ENCODE measurements at regions not wholly inside any gene's neighbourhood (a gene's known extent, or its start where the extent isn't known, plus 50 kb on each side); places are given as distances from the start of the nearest gene placed in this dataset.

DNA sequence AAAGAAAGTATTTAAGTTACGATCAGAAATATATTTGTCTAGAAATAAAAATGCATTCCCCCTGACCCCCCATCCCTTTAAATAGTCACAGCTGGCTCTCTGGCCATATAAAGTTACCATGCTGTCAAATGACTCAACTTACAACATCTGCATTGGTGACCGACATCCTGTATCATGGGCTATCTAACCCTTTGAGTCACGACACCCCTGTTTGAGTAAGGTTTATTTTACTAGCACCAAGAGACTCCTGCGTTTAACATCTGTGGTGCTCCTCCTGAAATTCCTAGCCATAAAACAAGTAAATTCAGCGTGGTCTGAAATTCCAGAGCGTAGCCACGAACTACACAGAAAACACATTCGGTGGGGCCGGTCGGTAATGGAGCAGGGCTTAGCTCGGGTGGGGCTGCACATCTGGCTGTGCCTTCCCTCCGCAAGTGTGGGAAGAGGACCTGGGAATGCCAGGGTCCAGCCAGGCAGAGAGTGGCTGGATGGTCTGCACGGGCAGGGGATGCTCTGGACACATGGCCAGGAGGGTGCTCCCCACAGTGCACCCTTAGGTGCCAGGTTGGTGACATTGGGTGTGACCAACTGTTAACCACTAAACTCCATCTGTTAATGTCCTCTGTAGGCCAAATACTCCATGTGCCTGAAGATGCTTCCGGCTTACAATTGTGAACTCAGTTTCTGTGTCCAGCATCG lies 53.0 kb upstream of the CLDN14 start:
- no peak for DNase-seq (ENCODE audit: low read depth in 2 of 2)

GRCh38 chr21:36533468-36533848 lies 53.5 kb upstream of the CLDN14 start:
- DNase-seq (ENCODE audit: low read depth in 2 of 2), result no peak

- DNase-seq (ENCODE audit: low read depth in 2 of 2), result no peak
These were observed 54.7 kb upstream of the CLDN14 start for GRCh38 chr21:36534656-36535055.

DNA sequence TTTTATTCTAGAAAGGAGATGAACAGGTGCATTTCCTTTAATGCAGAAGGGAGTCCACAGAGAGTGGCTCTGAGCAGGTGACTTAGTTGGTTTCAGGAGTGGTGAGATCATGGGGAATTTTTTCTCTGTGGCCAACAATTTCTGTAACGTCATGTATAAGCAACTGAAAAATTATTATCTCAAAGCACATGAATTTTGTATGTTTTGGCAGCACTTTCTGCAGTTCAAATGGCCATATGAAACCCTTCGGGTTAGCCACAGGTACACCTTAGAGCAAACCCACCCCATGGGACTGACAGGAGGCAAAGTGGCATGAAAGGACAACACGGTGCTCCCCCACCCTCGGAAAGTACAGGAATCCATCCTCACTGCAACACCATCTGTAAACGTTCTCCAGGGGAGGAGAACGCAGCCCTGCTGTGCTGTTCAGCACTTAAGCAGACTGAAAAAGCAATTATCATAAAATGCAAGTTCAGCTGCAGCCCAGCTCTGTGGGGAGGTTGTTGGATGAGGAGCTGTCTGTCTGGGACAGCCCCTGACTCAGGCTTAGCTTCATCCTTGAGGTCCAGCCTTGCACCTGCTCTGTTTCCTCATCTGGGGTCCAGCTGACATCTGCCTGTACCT lies 55.8 kb upstream of the CLDN14 start:
- no peak for DNase-seq (ENCODE audit: low read depth in 2 of 2)

- DNase-seq (ENCODE audit: low read depth in 2 of 2), result no peak
These were observed 58.8 kb upstream of the CLDN14 start for GRCh38 chr21:36538761-36539160.

GRCh38 chr21:36539434-36540150 lies 59.7 kb upstream of the CLDN14 start:
- DNase-seq (ENCODE audit: low read depth in 2 of 2), result no peak

DNA sequence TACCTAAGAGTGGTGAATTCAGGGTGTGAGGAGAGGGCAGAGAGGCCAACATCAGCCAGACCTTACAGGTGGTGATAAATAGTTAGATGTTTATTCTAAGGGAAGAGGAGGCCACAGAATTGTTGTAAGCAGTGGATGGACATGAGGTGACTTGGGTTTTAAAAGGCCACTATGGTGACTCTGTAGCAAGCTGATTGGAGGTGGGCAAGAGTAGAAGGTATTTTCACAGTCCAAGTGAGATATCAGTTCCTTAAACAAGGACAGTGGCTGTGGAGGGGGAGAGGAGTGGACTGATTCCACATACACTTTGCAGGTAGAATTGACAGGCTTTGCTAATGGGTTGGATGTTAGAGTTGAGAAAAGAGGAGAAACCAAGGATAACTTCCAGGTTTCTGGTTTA lies 60.8 kb upstream of the CLDN14 start:
- no peak for DNase-seq (ENCODE audit: low read depth in 2 of 2)

- no peak for DNase-seq (ENCODE audit: low read depth in 2 of 2)
These were observed 61.8 kb upstream of the CLDN14 start for GRCh38 chr21:36541721-36542139.

DNA sequence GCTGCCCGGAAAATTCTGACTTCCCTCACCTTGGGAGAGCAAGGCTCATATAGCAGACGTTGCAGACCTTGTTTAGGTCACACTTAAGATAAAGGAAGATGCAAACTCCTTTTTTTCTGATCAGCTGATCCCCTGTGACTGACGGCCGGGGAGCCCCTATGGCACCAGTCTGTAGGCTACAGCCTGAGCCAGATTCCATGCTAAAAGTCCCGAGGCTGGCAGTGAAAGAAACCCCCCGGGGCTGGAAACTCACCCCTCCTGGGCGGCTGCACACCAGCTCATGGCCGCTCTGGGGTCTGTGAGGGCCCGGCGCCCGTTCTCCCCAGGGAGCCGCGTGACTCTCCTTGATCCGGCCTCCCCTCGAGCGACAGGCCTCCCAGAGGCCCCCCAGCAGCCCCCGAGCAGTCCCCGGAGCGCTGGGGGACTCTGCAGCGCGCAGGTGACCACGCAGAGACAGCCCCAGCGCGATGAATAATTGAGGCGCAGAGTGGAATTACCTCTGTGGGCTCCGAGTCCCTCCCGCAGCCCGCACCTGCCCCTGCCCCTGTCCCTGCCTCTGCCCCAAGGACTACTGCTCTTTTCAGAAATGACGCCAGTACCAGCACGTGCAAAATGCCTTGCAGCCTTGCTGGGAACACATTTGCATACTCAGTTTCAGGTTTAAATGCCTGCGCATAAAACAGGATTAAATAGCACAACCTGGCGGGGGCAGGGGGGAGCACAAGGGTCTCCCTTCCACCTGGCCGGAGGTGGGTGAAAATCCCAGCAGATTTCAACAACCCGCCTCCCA lies 62.6 kb upstream of the CLDN14 start:
- DNase-seq (ENCODE audit: low read depth in 2 of 2), result no peak

GRCh38 chr21:36543924-36544323 lies 64.0 kb upstream of the CLDN14 start:
- DNase-seq (ENCODE audit: low read depth in 2 of 2), result no peak

DNA sequence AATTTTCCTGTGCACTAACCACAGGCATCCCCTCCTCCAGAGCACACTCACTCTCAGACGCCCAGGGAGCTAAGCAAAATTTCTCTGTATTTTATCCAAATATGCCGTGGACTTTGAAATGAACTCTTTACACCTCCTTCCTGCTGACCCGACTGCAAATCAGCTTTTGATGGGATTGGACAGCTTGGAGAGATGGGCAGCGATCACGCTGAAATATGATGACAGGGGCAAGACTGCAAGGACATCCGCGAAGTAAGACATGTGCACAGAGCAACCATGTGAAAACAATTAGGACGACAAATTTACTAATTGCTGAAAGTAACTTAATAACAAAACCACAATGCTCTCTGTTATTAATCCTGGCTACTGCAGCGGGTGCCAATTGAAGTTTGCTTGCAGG lies 64.6 kb upstream of the CLDN14 start:
- DNase-seq (ENCODE audit: low read depth in 2 of 2), result no peak

- DNase-seq (ENCODE audit: low read depth in 2 of 2), result no peak
These were observed 66.0 kb upstream of the CLDN14 start for GRCh38 chr21:36545776-36546511.

GRCh38 chr21:36547464-36547863 lies 67.5 kb upstream of the CLDN14 start:
- no peak for DNase-seq (ENCODE audit: low read depth in 2 of 2)

- no peak for DNase-seq (ENCODE audit: low read depth in 2 of 2)
These were observed 68.9 kb upstream of the CLDN14 start for GRCh38 chr21:36548866-36549265.

GRCh38 chr21:36549470-36549869 lies 69.5 kb upstream of the CLDN14 start:
- no peak for DNase-seq (ENCODE audit: low read depth in 2 of 2)

DNA sequence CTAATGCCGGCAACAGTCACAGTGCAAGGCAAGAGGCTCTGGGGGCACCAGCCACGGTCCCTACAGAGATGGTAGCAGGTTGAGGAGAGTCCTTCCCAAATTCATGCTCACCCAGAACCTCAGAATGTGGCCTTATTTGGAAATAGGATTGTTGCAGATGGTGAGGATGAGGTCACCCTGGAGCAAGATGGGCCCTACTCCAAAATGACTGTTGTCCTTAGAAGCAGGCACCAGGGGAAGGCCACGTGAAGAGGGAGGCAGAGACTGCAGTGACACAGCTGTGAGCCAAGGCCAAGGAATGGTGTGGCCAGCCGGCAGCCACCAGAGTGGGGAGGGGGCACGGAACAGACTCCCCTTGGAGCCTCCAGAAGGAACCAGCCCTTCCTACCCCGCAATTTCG lies 70.8 kb upstream of the CLDN14 start:
- DNase-seq (ENCODE audit: low read depth in 2 of 2), result no peak

- DNase-seq (ENCODE audit: low read depth in 2 of 2), result no peak
These were observed 71.4 kb upstream of the CLDN14 start for GRCh38 chr21:36551321-36551720.

GRCh38 chr21:36551731-36552433 lies 72.0 kb upstream of the CLDN14 start:
- DNase-seq (ENCODE audit: low read depth in 2 of 2), result no peak

DNA sequence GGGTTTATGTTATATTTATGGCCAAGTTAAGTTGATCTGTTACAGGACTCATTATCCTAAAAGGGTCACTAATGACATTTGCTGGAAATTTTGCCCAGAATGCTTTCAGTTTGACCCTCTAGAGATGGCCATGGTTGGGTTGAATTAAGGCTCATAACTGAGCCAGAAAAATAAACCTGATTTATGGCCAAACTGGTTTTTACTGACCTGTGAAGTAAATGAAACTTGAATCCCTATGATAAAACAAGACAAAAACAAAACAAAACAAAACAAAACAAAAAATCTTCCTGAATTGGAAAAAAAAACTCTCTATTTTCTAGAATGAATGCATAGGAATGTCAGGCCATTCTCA lies 72.5 kb upstream of the CLDN14 start:
- no peak for DNase-seq (ENCODE audit: low read depth in 2 of 2)

GRCh38 chr21:36553406-36553805 lies 73.5 kb upstream of the CLDN14 start:
- DNase-seq (ENCODE audit: low read depth in 2 of 2), result no peak
